ENCODE measurements at regions not wholly inside any gene's neighbourhood (a gene's known extent, or its start where the extent isn't known, plus 50 kb on each side); places are given as distances from the start of the nearest gene placed in this dataset.
"Not testable (repeated sequence)": the region's sequence is repeated elsewhere in the genome, so short reads cannot be mapped to it uniquely, and the experiment has no call there.

DNA sequence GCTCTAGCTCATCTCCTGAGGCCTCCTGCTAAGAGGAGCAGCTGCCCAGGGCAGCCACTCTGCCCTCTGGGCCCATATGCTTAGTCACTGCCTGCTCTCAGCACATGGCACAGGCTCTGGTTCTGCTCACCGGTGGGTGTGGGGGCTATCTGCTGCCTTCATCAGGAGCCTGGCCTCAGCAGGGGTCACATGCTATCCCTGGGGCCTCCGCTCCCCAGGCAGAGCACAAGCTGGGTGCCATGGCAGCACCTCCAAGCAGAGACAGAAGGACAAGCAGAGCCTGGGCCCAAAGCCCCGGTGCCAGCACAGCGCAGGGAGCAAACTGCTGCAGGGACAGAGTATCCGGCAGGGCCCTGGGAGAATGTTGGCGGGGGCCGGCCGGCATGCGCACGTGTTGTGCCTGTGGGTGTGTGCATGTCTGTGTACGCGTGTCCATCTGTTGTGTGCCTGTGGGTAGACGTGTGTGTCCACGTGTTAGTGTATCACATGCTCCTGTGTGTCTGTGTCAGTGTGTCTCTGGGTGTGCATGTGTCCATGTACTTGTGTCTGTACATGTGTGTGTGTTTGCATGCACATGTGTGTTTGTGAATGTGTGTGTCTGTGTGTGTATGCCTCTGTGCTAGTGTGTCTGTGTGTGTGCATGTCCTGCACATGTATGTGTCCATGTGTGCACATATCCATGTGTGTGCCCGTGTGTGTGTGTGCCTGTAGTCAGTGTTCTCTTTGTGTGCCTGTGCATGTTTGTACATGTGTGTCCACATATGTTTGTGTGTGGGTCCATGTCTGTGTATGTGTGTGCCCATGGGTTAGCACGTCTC, 326.9 kb downstream of the TMEM121 start:
- DNase-seq = peak; percentile 17

DNA sequence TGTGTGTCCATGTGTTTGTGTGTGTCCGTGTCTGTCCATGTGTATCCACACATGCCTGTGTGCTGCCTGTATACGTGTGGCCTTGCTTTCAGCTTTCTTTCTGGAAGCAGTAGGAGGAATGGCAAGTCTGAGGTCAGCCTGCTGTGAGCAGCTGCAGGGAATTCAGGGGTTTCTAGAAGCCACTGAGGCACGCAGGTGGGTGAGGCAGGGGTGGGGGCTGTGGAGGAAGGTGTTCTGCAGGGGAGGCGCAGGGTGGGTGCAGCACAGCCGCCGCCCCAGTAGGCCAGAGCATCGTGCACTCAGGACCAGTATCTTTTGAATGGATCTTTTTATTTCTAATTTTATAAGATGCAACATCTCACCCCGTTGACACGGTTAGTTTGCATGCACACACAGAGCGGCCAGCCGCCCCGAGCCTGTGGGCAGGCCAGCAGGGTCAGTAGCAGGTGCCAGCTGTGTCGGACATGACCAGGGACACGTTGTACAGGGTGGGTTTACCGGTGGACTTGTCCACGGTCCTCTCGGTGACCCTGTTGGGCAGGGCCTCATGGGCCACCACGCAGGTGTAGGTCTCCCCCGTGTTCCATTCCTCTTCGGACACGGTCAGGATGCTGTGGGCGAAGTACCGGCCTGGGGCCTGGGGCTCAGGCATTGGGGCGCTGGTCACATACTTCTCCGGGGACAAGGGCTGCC, 327.7 kb downstream of the TMEM121 start:
- DNase-seq = peak; percentile 9

DNA sequence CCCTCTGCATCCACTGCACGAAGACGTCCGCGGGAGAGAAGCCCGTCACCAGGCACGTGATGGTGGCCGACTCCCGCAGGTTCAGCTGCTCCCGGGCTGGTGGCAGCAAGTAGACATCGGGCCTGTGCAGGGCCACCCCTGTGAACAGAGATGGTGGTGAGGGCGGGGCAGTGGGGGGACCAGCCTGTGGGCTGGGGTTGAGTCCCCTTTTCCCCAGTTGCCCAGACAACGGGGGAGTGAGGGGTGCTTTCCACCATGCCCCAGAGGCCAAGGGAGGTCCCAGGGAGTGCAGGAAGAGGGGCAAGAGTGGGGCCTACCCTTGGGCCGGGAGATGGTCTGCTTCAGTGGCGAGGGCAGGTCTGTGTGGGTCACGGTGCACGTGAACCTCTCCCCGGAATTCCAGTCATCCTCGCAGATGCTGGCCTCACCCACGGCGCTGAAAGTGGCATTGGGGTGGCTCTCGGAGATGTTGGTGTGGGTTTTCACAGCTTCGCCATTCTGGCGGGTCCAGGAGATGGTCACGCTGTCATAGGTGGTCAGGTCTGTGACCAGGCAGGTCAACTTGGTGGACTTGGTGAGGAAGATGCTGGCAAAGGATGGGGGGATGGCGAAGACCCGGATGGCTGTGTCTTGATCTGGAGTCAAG, 328.3 kb downstream of the TMEM121 start:
- peak; percentile 6 for DNase-seq

DNA sequence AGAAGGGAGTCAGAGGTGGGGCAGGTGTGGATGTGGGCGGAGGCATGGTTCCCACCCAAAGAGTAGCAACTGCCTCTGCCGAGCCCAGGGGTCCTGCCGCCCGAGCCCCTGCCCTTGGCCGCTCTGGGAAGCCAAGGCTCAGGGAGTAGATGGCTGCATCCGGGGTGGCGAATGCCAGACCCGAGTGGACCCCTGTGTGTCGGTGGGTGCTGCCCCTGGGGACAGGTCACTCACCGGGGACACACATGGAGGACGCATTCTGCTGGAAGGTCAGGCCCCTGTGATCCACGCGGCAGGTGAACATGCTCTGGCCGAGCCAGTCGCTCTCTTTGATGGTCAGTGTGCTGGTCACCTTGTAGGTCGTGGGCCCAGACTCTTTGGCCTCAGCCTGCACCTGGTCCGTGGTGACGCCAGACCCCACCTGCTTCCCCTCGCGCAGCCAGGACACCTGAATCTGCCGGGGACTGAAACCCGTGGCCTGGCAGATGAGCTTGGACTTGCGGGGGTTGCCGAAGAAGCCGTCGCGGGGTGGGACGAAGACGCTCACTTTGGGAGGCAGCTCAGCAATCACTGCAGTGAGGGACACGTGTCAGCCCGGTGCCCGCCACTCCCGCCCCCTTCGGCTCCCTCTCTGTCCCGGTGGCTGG, 329.0 kb downstream of the TMEM121 start:
- DNase-seq = peak; percentile 8

DNA sequence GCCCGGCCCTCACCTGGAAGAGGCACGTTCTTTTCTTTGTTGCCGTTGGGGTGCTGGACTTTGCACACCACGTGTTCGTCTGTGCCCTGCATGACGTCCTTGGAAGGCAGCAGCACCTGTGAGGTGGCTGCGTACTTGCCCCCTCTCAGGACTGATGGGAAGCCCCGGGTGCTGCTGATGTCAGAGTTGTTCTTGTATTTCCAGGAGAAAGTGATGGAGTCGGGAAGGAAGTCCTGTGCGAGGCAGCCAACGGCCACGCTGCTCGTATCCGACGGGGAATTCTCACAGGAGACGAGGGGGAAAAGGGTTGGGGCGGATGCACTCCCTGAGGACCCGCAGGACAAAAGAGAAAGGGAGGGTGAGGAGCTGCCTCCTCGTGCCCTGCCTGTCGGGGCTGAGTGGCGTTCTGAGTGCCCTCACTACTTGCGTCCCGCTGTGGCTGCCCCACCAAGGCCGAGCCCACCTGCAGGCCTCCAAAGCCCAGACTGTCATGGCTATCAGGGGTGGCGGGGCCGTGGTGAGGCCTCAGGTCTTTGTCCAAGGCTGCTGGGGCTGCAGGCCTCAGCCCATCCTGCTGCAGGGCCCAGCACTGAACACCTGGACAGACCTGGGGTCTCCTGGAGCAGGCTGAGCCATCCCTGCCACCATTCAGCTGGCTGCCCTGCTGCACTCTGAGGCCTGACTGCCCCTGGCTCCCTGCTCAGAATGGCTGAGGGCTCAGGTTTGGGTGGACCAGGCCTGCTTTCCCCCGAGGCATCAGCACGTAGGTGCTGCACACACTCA, 329.7 kb downstream of the TMEM121 start:
- peak; percentile 6 for DNase-seq

DNA sequence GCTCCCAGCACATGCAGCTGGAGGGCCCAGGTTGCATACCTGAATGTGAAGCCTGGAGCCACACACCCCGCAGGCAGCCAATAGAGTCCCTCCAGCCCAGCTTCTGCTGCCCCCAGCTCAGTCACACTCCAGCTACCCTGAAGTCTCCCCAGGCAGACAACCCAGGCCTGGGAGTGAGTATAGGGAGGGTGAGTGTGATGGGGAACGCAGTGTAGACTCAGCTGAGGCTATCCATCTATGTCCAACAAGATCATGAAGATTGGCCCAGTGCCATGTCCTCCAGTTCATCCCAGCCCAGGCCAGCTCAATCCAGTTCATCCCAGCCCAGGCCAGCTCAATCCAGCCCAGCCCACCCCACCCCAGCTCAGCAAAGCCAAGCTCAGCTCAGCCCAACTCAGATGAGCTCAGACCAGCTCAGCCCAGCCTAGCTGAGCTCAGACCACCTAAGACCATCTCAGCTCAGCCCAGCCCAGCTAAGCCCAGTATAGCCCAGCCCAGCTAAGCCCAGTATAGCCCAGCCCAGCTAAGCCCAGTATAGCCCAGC, 330.4 kb downstream of the TMEM121 start:
- DNase-seq = no peak

DNA sequence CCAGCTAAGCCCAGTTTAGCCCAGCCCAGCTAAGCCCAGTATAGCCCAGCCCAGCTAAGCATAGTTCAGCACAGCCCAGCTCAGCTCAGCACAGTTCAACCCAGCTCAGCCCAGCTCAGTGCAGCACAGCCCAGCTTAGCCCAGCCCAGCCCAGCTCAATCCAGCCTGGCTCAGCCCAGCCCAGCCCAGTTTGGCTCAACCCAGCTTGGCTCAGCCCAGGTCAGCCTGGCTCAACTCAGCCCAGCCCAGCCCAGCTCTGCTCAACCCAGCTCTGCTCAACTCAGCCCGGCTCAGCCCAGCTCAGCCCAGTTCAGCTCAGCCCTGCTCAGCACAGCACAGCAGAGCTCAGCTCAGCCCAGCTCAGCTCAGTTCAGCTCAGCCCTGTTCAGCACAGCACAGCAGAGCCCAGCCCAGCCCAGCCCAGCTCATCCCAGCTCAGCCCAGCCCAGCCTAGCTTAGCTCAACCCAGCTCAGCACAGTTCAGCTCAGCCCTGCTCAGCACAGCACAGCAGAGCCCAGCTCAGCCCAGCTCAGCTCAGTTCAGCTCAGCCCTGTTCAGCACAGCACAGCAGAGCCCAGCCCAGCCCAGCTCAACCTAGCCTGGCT, 330.9 kb downstream of the TMEM121 start:
- peak; percentile 6 for DNase-seq

DNA sequence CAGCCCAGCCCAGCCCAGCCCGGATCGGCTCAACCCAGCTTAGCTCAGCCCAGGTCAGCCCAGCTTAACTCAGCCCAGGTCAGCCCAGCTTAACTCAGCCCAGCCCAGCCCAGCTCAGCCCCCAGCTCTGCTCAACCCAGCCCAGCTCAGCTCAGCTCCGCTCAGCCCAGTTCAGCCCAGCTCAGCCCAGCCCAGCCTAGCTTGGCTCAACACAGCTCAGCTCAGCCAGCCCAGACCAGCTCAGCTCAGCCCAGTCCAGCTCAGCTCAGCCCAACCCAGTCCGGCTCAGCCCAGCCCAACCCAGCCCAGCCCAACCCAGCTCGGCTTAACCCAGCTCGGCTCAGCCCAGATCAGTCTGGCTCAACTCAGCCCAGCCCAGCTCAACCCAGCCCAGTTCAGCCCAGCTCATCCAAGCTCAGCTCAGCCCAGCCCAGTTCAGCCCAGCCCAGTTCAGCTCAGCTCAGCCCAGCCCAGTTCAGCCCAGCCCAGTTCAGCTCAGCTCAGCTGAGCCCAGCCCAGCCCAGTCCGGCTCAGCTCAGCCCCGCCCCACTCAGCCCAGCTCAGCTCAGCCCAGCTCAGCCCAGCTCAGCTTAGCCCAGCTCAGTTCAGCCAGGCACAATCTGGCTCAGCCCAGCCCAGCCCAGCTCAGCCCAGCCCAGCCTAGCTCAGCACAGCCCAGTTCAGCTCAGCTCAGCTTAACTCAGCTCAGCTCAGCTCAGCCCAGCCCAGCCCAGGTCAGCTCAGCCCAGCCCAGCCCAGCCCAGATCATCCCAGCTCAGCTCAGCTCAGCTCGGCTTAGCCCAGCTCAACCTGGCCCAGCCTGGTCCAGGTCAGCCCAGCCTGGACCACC, 331.7 kb downstream of the TMEM121 start:
- DNase-seq = peak; percentile 1

DNA sequence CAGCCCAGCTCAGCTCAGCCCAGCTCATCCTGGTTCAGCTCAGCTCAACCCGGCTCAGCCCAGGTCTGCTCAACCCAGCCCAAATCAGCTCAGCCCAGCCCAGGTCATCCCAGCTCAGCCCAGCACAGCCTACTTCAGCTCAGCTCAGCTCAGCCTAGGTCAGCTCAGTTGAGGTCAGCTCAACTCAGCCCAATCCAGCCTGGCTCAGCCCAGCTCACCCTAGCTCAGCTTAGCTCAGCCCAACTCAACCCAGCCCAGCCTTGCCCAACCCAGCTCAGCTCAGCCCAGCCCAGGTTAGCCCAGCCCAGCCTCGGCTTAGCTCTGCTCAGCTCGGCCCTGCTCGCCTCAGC, 332.3 kb downstream of the TMEM121 start:
- no peak for DNase-seq

DNA sequence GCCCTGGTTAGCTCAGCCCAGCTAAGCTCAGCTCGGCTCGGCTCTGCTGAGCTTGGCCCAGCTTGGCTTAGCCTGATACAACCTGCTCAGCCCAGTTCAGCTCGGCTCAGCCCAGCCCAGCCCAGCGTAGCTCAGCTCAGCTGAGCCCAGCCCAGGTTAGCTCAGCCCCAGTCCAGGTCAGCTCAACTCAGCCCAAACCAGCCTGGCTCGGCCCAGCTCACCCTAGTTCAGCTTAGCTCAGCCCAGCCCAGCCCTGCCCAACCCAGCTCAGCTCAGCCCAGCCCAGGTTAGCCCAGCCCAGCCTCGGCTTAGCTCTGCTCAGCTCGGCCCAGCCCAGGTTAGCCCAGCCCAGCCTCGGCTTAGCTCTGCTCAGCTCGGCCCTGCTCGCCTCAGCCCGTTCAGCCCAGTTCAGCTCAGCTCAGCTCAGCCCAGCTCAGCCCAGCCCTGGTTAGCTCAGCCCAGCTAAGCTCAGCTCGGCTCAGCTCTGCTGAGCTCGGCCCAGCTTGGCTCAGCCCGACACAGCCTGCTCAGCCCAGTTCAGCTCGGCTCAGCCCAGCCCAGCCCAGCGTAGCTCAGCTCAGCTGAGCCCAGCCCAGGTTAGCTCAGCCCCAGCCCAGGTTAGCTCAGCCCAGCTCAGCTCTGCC, 332.8 kb downstream of the TMEM121 start:
- DNase-seq = not testable (repeated sequence)

DNA sequence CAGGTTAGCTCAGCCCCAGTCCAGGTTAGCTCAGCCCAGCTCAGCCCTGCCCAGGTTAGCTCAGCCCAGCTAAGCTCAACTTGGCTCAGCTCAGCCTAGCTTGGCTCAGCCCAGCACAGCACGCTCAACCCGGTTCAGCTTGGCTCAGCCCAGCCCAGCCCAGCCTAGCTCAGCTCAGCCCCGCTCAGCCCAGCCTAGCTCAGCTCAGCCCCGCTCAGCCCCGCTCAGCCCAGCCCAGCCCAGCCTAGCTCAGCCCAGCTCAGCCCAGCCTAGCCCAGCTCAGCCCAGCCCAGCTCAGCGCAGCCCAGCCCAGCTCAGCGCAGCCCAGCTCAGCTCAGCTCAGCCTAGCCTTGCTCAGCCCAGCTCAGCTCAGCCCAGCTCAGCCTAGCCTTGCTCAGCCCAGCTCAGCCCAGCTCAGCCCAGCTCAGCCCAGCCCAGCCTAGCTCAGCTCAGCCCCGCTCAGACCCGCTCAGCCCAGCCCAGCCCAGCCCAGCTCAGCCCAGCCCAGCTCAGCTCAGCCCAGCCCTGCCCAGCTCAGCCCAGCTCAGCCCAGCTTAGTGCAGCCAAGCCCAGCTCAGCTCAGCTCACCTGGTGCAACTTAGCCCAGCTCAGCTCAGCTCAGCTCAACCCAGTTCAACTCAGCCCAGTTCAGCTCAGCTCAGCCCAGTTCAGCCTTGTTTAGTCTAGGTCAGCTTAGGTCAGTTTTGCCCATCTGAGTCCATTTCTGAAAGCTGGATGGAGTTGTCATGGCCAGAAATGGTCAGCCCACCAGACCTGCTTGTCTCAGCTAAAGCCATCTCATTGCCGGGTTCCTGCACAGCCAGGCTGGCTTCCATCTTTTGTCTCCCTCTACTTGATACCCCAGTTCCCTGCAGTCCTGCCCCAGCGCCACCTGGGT, 333.6 kb downstream of the TMEM121 start:
- DNase-seq = peak; percentile 3

DNA sequence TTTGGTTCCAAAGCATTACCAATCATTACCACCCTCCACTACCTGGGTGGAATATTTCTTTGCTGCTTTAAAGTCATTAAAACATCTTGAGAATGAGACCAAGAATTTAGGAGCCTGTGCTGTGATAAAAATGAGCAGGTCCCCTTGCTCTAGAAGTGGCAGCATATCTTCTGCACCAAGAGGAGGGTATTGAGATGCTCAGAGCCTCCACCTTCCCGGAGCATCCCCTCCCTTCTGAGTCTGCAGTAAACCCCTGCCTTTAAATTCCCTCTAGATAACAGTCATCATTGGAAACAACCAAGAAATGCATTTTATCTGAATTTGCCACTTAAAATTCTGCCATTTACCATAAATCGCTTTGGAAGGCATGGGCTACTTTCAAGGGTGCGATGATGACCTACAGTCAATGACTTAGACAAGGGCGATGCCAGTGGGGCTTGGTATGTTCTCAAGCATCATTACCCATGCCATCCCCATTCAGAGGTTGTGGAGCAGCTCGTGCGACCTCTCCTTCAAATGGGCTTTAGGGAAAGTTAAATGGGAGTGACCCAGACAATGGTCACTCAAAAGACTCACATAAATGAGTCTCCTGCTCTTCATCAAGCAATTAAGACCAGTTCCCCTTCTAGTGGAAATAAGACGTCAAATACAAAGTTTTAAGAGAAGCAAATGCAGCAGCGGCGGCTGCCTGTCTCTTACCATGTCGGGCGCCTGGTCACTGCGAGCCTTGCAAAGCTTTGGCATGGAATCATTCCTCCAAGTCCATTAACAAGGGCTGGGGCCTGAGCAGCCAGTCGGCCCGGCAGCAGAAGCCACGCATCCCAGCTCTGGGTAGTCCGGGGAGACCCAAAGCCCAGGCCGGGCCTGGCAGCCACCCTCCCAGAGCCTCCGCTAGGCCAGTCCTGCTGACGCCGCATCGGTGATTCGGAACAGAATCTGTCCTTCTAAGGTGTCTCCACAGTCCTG, 334.5 kb downstream of the TMEM121 start:
- DNase-seq = no peak

DNA sequence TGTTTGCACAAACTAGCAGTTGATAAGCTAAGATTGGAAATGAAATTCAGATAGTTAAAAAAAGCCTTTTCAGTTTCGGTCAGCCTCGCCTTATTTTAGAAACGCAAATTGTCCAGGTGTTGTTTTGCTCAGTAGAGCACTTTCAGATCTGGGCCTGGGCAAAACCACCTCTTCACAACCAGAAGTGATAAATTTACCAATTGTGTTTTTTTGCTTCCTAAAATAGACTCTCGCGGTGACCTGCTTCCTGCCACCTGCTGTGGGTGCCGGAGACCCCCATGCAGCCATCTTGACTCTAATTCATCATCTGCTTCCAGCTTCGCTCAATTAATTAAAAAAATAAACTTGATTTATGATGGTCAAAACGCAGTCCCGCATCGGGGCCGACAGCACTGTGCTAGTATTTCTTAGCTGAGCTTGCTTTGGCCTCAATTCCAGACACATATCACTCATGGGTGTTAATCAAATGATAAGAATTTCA, 335.6 kb downstream of the TMEM121 start:
- no peak for DNase-seq

DNA sequence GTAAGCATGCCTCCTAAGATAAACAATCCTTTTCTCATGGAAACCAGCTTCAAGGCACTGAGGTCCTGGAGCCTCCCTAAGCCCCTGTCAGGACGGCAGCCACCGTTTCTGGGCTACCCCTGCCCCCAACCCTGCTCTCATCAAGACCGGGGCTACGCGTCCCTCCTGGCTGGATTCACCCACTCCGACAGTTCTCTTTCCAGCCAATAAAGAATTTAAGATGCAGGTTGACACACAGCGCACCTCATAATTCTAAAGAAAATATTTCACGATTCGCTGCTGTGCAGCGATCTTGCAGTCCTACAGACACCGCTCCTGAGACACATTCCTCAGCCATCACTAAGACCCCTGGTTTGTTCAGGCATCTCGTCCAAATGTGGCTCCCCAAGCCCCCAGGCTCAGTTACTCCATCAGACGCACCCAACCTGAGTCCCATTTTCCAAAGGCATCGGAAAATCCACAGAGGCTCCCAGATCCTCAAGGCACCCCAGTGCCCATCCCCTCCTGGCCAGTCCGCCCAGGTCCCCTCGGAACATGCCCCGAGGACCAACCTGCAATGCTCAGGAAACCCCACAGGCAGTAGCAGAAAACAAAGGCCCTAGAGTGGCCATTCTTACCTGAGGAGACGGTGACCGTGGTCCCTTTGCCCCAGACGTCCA, 336.3 kb downstream of the TMEM121 start:
- DNase-seq = peak; percentile 7

DNA sequence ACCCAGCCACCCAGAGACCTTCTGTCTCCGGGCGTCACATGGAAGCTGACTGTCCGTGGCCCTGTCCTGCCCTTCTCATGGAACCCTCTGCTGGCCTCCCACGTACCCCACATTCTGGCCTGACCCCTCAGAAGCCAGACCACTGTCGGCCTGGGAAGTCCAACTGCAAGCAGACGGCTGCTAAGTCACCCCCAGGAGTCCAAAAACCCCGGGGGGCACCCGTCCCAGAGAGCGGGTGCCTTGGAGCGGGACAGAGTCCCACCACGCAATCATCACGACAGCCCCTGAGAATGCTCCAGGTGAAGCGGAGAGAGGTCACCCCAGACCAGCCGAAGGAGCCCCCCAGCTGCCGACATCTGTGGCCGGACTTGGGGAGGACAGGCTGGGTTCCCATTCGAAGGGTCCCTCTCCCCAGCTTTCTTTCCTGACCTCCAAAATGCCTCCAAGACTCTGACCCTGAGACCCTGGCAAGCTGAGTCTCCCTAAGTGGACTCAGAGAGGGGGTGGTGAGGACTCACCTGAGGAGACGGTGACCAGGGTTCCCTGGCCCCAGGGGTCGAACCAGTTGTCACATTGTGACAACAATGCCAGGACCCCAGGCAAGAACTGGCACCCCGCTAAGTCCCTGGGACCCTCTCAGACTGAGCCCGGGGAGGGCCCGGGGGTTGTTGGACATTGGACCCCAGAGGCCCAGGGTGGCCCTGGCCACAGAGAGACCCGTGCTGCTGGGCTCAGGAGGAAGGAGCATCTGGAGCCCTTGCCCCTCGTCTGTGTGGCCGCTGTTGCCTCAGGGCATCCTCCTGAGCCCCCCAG, 337.1 kb downstream of the TMEM121 start:
- peak; percentile 14 for DNase-seq

DNA sequence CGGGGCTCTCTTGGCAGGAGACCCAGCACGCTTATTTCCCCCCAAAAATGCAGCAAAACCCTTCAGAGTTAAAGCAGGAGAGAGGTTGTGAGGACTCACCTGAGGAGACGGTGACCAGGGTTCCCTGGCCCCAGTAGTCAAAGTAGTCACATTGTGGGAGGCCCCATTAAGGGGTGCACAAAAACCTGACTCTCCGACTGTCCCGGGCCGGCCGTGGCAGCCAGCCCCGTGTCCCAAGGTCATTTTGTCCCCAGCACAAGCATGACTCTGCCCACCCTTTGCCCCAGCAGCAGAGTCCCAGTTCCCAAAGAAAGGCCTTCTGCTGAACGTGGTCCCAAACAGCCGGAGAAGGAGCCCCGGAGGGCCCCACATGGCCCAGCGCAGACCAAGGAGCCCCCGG, 337.7 kb downstream of the TMEM121 start:
- no peak for DNase-seq
